ENCODE measurements at regions not wholly inside any gene's neighbourhood (a gene's known extent, or its start where the extent isn't known, plus 50 kb on each side); places are given as distances from the start of the nearest gene placed in this dataset.

GRCh38 chr18:56065086-56065485, 477.1 kb upstream of the TCF4 start:
- Histone ChIP-seq H3K27ac (ENCODE audit: insufficient read length, low read depth, low read length) (no peak overlapping the region), H2BK12ac (ENCODE audit: insufficient read length, low read depth, low read length) (no peak overlapping the region), H3K9ac (ENCODE audit: extremely low read depth, insufficient read length, low read length) (no peak overlapping the region), H3K4me2 (ENCODE audit: insufficient read depth, insufficient read length, low read length) (no peak overlapping the region), H3K18ac (ENCODE audit: insufficient read length, low read depth, low read length) (no peak overlapping the region), H2AFZ (ENCODE audit: low read length) (no peak overlapping the region), H2BK120ac (ENCODE audit: low read depth, low read length, poor library complexity, severe bottlenecking) (no peak overlapping the region), H3K79me1 (ENCODE audit: insufficient read depth, low read depth, low read length, poor library complexity, severe bottlenecking) (no peaks in the 10 kb centered on the region), H3K9me3 (ENCODE audit: control insufficient read depth, low read depth, low read length) (no peaks in the 10 kb centered on the region), H3K14ac (ENCODE audit: insufficient read depth, low read length) (peak overlapping the region; percentile 52; the same call in 1 of the 2 replicates), H4K8ac (replicated peaks; ENCODE audit: insufficient read length, low read depth, low read length) (no peak overlapping the region), H4K5ac (ENCODE audit: insufficient read length, low read depth, low read length) (no peak overlapping the region), H3K27me3 (ENCODE audit: insufficient read depth, low read length) (no peaks in the 10 kb centered on the region), H3K23me2 (ENCODE audit: insufficient read length, low read depth, low read length, poor library complexity, severe bottlenecking) (no peaks in the 10 kb centered on the region), H2AK5ac (ENCODE audit: insufficient read length, low read length) (no peak overlapping the region), H2BK15ac (ENCODE audit: low read depth, low read length) (no peak overlapping the region), H2BK5ac (ENCODE audit: insufficient read length, low read length) (no peak overlapping the region), H3K4ac (ENCODE audit: low read depth, low read length) (no peak overlapping the region), H4K20me1 (ENCODE audit: control insufficient read depth, insufficient read depth, insufficient read length) (no peaks in the 10 kb centered on the region), H4K91ac (ENCODE audit: insufficient read length, low read depth, low read length) (no peak overlapping the region), H3K56ac (ENCODE audit: insufficient read length, low read depth, low read length) (no peak overlapping the region), H3K23ac (ENCODE audit: insufficient read length, low read depth, low read length) (no peak overlapping the region), H3K4me1 (ENCODE audit: insufficient read depth, low read length) (peaks cover 7% of the 10 kb centered on the region), H3T11ph (ENCODE audit: low read length) (no peak overlapping the region), H3K79me2 (ENCODE audit: insufficient read depth, low read length) (no peaks in the 10 kb centered on the region), H2BK20ac (ENCODE audit: low read depth, low read length, poor library complexity, severe bottlenecking) (no peak overlapping the region)
- peaks cover 34% of the 10 kb centered on the region in 2 experiments for H3K4me1 Mint-ChIP-seq
- no peaks in the 10 kb centered on the region; a peak in 1 of 7 replicates for H3K36me3 Mint-ChIP-seq (ENCODE audit: insufficient read depth in 1 of 3, low read depth in 3 of 3)
- TF ChIP-seq CTCF (conservative IDR thresholded peaks at IDR 0.05) = no peak
- no CpG with 5 or more reads among the region's 3 CpGs for WGBS (ENCODE audit: extremely low coverage, insufficient read length, low lambda C conversion rate)
- DNase-seq = no peak
- no peak overlapping the region for H3K27ac Mint-ChIP-seq
- H3K27me3 Mint-ChIP-seq (ENCODE audit: low read depth) = no peaks in the 10 kb centered on the region
- H3K4me3 Mint-ChIP-seq = no peak overlapping the region
- H3K9me3 Mint-ChIP-seq = no peaks in the 10 kb centered on the region; a peak in 1 of 5 replicates
